Osteoblast (primary cell): ENCODE measurements at regions not wholly inside any gene's neighbourhood (a gene's known extent, or its start where the extent isn't known, plus 50 kb on each side); places are given as distances from the start of the nearest gene placed in this dataset.
A peak's percentile ranks its signal among the peaks of the same experiment; 100 is the strongest.

ENCODE experiments used
- DNase-seq: peaks from one replicate; pipeline ENCODE4 v3.0.0; 2011; ENCODE audit warnings: low spot score, mixed read lengths; ENCODE audit not compliant: insufficient read length; ENCODE audit errors: missing footprints
- H2AFZ ChIP-seq: 2 replicates; pipeline ENCODE4 v1.6.0; 2011; ENCODE audit warnings: mild to moderate bottlenecking, low read length
- H3K27ac ChIP-seq: 2 replicates; pipeline ENCODE4 v1.5.1; 2011; ENCODE audit warnings: mild to moderate bottlenecking, low read depth, low read length, moderate library complexity
- H3K27me3 ChIP-seq: 2 replicates; pipeline ENCODE4 v1.6.0; 2012; ENCODE audit warnings: mild to moderate bottlenecking, control low read depth, inconsistent platforms, low read length, moderate library complexity; ENCODE audit not compliant: insufficient read depth
- H3K36me3 ChIP-seq: 2 replicates; pipeline ENCODE4 v1.5.1; 2011; ENCODE audit warnings: mild to moderate bottlenecking, low read length, control low read depth, moderate library complexity; ENCODE audit not compliant: insufficient read depth
- H3K4me1 ChIP-seq: 2 replicates; pipeline ENCODE4 v1.5.1; 2011; ENCODE audit warnings: mild to moderate bottlenecking, low read length, control low read depth, moderate library complexity; ENCODE audit not compliant: insufficient read depth
- H3K4me2 ChIP-seq: 2 replicates; pipeline ENCODE4 v1.6.0; 2011; ENCODE audit warnings: mild to moderate bottlenecking, low read length; ENCODE audit not compliant: insufficient read depth
- H3K4me3 ChIP-seq: fragments of 200-600 bp; sonication (generic); 3 replicates; pipeline ENCODE4 v1.5.1; 2012; ENCODE audit warnings: mild to moderate bottlenecking, low read length, inconsistent platforms; ENCODE audit not compliant: insufficient read depth
- H3K79me2 ChIP-seq: 2 replicates; pipeline ENCODE4 v1.6.0; 2012; ENCODE audit warnings: mild to moderate bottlenecking, low read length, control low read depth, inconsistent platforms; ENCODE audit not compliant: insufficient read depth
- H3K9me3 ChIP-seq: 2 replicates; pipeline ENCODE4 v1.5.1; 2011; ENCODE audit warnings: low read depth, low read length, control low read depth
- H4K20me1 ChIP-seq: 2 replicates; pipeline ENCODE4 v1.6.0; 2012; ENCODE audit warnings: mild to moderate bottlenecking, low read length, control low read depth; ENCODE audit not compliant: insufficient read depth
- TF ChIP-seq, protein P1 (sequence below): IDR thresholded peaks from 2 replicates; pipeline ENCODE4 v1.5.1; 2011; ENCODE audit warnings: mild to moderate bottlenecking, low read depth, low read length, moderate library complexity; ENCODE audit errors: extremely low read depth

DNA sequence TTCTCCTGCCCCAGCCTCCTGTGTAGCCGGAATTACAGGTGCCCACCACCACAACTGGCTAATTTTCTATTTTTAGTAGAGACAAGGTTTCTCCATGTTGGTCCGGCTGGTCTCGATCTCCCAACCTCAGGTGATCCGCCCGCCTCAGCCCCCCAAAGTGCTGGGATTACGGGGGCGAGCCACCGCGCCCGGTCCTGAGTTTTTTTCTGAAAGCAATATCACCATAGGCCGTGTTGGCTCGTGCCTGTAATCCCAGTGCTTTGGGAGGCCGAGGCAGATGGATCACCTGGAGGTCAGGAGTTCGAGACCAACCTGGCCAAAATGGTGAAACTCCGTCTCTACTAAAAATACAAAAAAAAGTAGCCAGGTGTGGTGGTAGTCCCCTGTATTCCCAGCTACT, 136.3 kb upstream of the TECRL start:
- H3K27me3 ChIP-seq, result no peaks in the 10 kb centered on the region
- no peaks in the 10 kb centered on the region for H3K79me2 ChIP-seq
- no peaks in the 10 kb centered on the region for H4K20me1 ChIP-seq
- TF ChIP-seq, protein P1, sequence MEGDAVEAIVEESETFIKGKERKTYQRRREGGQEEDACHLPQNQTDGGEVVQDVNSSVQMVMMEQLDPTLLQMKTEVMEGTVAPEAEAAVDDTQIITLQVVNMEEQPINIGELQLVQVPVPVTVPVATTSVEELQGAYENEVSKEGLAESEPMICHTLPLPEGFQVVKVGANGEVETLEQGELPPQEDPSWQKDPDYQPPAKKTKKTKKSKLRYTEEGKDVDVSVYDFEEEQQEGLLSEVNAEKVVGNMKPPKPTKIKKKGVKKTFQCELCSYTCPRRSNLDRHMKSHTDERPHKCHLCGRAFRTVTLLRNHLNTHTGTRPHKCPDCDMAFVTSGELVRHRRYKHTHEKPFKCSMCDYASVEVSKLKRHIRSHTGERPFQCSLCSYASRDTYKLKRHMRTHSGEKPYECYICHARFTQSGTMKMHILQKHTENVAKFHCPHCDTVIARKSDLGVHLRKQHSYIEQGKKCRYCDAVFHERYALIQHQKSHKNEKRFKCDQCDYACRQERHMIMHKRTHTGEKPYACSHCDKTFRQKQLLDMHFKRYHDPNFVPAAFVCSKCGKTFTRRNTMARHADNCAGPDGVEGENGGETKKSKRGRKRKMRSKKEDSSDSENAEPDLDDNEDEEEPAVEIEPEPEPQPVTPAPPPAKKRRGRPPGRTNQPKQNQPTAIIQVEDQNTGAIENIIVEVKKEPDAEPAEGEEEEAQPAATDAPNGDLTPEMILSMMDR, result no peak
- no peak overlapping the region for H3K4me2 ChIP-seq
- no peaks in the 10 kb centered on the region for H3K36me3 ChIP-seq
- H2AFZ ChIP-seq, result no peak overlapping the region
- DNase-seq, result no peak
- no peaks in the 10 kb centered on the region for H3K4me1 ChIP-seq
- H3K4me3 ChIP-seq, result no peak overlapping the region
- no peak overlapping the region for H3K27ac ChIP-seq
- no peaks in the 10 kb centered on the region for H3K9me3 ChIP-seq

DNA sequence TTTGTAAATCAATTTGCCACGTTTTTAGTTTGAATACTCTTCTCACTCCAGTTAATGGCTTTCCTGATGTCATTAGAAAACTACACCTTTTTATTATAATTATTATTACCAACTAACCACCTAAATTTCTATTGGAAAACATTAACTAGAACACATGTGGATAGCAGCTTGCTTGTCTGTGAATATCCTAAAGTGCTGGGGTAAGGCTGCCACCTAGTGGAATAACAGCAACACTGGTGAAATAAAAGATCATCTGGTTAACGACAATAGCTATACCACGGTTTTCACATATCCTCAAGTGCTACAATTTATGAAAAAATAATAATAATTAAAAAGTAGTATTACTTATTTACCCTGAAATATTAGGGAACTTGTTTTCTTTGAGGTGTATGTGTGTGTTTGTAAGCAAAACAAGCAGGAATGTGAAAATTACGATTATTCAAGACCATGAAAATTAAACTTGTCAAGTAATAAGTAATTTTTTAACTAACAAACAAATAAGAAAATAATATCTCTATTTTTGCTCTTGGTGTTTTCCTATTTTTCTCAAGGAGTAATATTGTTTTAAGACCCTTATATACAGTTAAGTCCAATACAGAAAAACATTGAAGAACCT, 130.1 kb upstream of the TECRL start:
- Histone ChIP-seq H3K27ac (no peak overlapping the region), H4K20me1 (no peaks in the 10 kb centered on the region), H3K36me3 (no peaks in the 10 kb centered on the region), H3K4me2 (no peak overlapping the region), H2AFZ (no peak overlapping the region), H3K4me1 (no peaks in the 10 kb centered on the region), H3K79me2 (no peaks in the 10 kb centered on the region), H3K27me3 (no peaks in the 10 kb centered on the region), H3K4me3 (no peak overlapping the region), H3K9me3 (no peaks in the 10 kb centered on the region)
- DNase-seq, result peak; percentile 14
- TF ChIP-seq, protein P1, result peak; percentile 72

DNA sequence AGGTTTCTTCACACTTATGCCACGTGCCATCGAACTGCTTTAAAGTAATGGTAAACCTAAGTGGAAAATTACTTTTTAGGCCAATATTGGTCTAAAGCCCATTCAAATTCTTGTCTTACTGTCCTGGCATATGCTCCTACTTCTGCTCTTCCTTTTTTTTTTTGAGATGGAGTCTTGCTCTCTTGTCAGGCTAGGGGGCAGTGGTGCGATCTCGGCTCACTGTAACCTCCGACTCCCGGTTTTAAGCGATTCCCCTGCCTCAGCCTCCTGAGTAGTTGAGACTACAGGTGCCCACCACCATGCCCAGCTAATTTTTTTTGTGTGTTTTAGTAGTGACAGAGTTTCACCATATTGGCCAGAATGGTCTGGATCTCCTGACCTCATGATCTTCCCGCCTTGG, 129.0 kb upstream of the TECRL start:
- no peak for DNase-seq

DNA sequence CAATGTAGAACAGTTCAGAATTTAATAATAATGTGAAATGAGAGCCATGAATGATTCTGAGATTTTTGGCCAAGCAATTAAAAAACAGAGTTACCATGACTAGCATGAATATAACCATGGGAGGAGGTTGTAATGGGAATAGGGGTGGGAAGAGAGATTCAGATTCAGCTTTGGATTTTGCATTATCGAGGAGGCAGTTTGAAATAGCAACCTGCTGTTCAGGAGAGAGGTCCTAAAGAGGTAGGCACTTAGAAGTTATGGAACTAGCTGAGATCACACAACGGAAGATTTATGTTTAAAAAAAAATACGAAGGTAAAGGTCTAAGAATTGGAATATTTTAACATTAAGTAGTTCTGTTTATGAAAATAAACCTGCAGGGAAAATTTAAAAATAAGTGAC, 124.4 kb upstream of the TECRL start:
- Histone ChIP-seq H3K79me2 (no peaks in the 10 kb centered on the region), H3K9me3 (no peaks in the 10 kb centered on the region), H3K4me2 (no peak overlapping the region), H3K27me3 (no peaks in the 10 kb centered on the region), H2AFZ (no peak overlapping the region), H3K27ac (no peak overlapping the region), H3K4me1 (no peaks in the 10 kb centered on the region), H3K4me3 (no peak overlapping the region), H3K36me3 (no peaks in the 10 kb centered on the region), H4K20me1 (no peaks in the 10 kb centered on the region)
- TF ChIP-seq, protein P1, result no peak
- DNase-seq, result no peak

More for the DNA sequence above, 129.0 kb upstream of the TECRL start:
- Histone ChIP-seq H3K4me3 (no peak overlapping the region), H3K9me3 (no peaks in the 10 kb centered on the region), H4K20me1 (no peaks in the 10 kb centered on the region), H2AFZ (no peak overlapping the region), H3K36me3 (no peaks in the 10 kb centered on the region), H3K27ac (no peak overlapping the region), H3K79me2 (no peaks in the 10 kb centered on the region), H3K4me2 (no peak overlapping the region), H3K4me1 (no peaks in the 10 kb centered on the region), H3K27me3 (no peaks in the 10 kb centered on the region)
- TF ChIP-seq, protein P1, result no peak
